ENCODE measurements at regions not wholly inside any gene's neighbourhood (a gene's known extent, or its start where the extent isn't known, plus 50 kb on each side); places are given as distances from the start of the nearest gene placed in this dataset.

- TF ChIP-seq RXRA (IDR thresholded peaks at IDR 0.05; ENCODE audit: insufficient read depth, low read depth, low read length) = no peak
- TF ChIP-seq EZH2 (IDR thresholded peaks at IDR 0.05; ENCODE audit: low read depth, low read length, severe bottlenecking) = no peak
Observed at GRCh38 chrX:113392355-113392754, 551.7 kb upstream of the AMOT start.
